OCI-LY7 (cell line): ENCODE measurements at regions not wholly inside any gene's neighbourhood (a gene's known extent, or its start where the extent isn't known, plus 50 kb on each side); places are given as distances from the start of the nearest gene placed in this dataset.

Experiments used
- BruUV-seq: library from RNA; stranded (reverse); fragments of 400-500 nt; replicated peaks from 2 replicates; lab custom pipeline; 2021; lab: Mats Ljungman, UMichigan
- CTCF ChIA-PET: fragments of 300-600 bp; sonication (Branson Sonifier 250); formaldehyde crosslinking; loops from one replicate; lab custom pipeline; 2022; ENCODE audit warnings: antibody characterized with exemption; ENCODE audit not compliant: unreplicated experiment; lab: Charles Lee
- POLR2A ChIA-PET: fragments of 300-600 bp; sonication (Branson Sonifier 250); formaldehyde crosslinking; loops from one replicate; lab custom pipeline; 2022; ENCODE audit warnings: antibody characterized with exemption; lab: Charles Lee
- DNase-seq: peaks from one replicate; pipeline ENCODE4 v3.0.0-alpha.2; 2015; ENCODE audit warnings: low spot score
- H2AFZ ChIP-seq: fragments of 200-600 bp; sonication (generic), shearing (Covaris generic); 2 replicates; pipeline ENCODE4 v1.6.1; 2014; ENCODE audit warnings: mild to moderate bottlenecking, antibody characterized with exemption, low read length, moderate library complexity
- H3K27ac ChIP-seq: fragments of 200-600 bp; sonication (generic); 2 replicates; pipeline ENCODE4 v1.5.1; 2014; ENCODE audit warnings: mixed run types, low read depth, mild to moderate bottlenecking, moderate library complexity, low read length, inconsistent platforms; ENCODE audit not compliant: poor library complexity, severe bottlenecking
- H3K36me3 ChIP-seq: fragments of 200-600 bp; sonication (generic); 2 replicates; pipeline ENCODE4 v1.6.1; 2014; ENCODE audit warnings: mild to moderate bottlenecking, antibody characterized with exemption, low read length, moderate library complexity, mixed read lengths; ENCODE audit not compliant: insufficient read depth
- H3K4me1 ChIP-seq: fragments of 200-600 bp; sonication (generic); 2 replicates; pipeline ENCODE4 v1.5.1; 2014; ENCODE audit warnings: mild to moderate bottlenecking, low read length; ENCODE audit not compliant: insufficient read depth, poor library complexity, severe bottlenecking
- H3K4me2 ChIP-seq: fragments of 200-600 bp; sonication (generic); 2 replicates; pipeline ENCODE4 v1.6.1; 2014; ENCODE audit warnings: mild to moderate bottlenecking, low read length
- H3K4me3 ChIP-seq: fragments of 200-600 bp; sonication (generic); 2 replicates; pipeline ENCODE4 v1.5.1; 2014; ENCODE audit warnings: mild to moderate bottlenecking, low read depth, low read length; ENCODE audit not compliant: poor library complexity, severe bottlenecking
- H3K79me2 ChIP-seq: fragments of 200-600 bp; sonication (generic); 2 replicates; pipeline ENCODE4 v1.6.1; 2016; ENCODE audit warnings: low read depth, mild to moderate bottlenecking, low read length, moderate library complexity, mixed read lengths; ENCODE audit not compliant: insufficient read depth
- H3K9me2 ChIP-seq: fragments of 200-600 bp; sonication (generic); 2 replicates; pipeline ENCODE4 v1.6.1; 2016; ENCODE audit warnings: mild to moderate bottlenecking, low read length, mixed read lengths; ENCODE audit not compliant: insufficient read depth
- H3K9me3 ChIP-seq: fragments of 200-600 bp; sonication (generic); 2 replicates; pipeline ENCODE4 v1.6.1; 2014; ENCODE audit warnings: mild to moderate bottlenecking, mixed run types, low read length, mixed read lengths
- H4K20me1 ChIP-seq: fragments of 200-600 bp; sonication (generic); 2 replicates; pipeline ENCODE4 v1.6.1; 2014; ENCODE audit warnings: mild to moderate bottlenecking, antibody characterized with exemption, low read length, moderate library complexity, mixed read lengths; ENCODE audit not compliant: insufficient read depth
- CTCF ChIP-seq: fragments of 200-600 bp; sonication (generic); conservative IDR thresholded peaks from 2 replicates; pipeline ENCODE4 v1.5.1; 2014; ENCODE audit warnings: mild to moderate bottlenecking, antibody characterized with exemption, low read length, moderate library complexity, mixed read lengths
- EZH2phosphoT487 ChIP-seq: fragments of 200-600 bp; sonication (generic); IDR thresholded peaks from 2 replicates; pipeline ENCODE4 v1.6.1; 2018; ENCODE audit warnings: low read depth, borderline replicate concordance, mild to moderate bottlenecking, mixed run types, antibody characterized with exemption, low read length, moderate library complexity, mixed read lengths
- intact Hi-C: fragments of 100-400 bp; cut with micrococcal nuclease; formaldehyde crosslinking; loops from one replicate; pipeline ENCODE4 v1.10.0; 2022; ENCODE audit not compliant: unreplicated experiment

- TF ChIP-seq CTCF (peak; percentile 67), EZH2phosphoT487 (no peak)
- Histone ChIP-seq H3K36me3 (no peaks in the 10 kb centered on the region), H4K20me1 (no peaks in the 10 kb centered on the region), H3K4me2 (no peak overlapping the region), H3K79me2 (no peaks in the 10 kb centered on the region), H3K27ac (no peak overlapping the region), H3K4me1 (no peaks in the 10 kb centered on the region), H3K9me3 (no peaks in the 10 kb centered on the region), H2AFZ (no peak overlapping the region), H3K9me2 (no peaks in the 10 kb centered on the region), H3K4me3 (no peak overlapping the region)
- intact Hi-C loops: no loop called here
- ChIA-PET CTCF (no interaction called here), POLR2A (no interaction called here)
- no TSS peak for BruUV-seq
- DNase-seq: peak; percentile 41
Measured at GRCh38 chr3:186464424-186465093, 79.6 kb downstream of the CRYGS start.

GRCh38 chr3:186461141-186461540, 83.0 kb downstream of the CRYGS start:
- Histone ChIP-seq H3K9me2 (no peaks in the 10 kb centered on the region), H3K27ac (no peak overlapping the region), H3K79me2 (no peaks in the 10 kb centered on the region), H3K4me3 (no peak overlapping the region), H3K4me1 (no peaks in the 10 kb centered on the region), H3K4me2 (no peak overlapping the region), H3K36me3 (no peaks in the 10 kb centered on the region), H3K9me3 (no peaks in the 10 kb centered on the region), H2AFZ (no peak overlapping the region), H4K20me1 (no peaks in the 10 kb centered on the region)
- TF ChIP-seq CTCF (no peak), EZH2phosphoT487 (no peak)
- CTCF ChIA-PET: no interaction called here
- intact Hi-C loops: no loop called here
- DNase-seq: no peak
- no TSS peak for BruUV-seq
- POLR2A ChIA-PET: interaction anchor here (0.9 kb wide), 1 partner anchor 42 kb away, joined by 3 read pairs; no protein-coding TSS in a partner anchor

- H3K4me2 ChIP-seq: no peak overlapping the region
- no peak overlapping the region for H2AFZ ChIP-seq
- BruUV-seq: no TSS peak
- H3K9me3 ChIP-seq: no peaks in the 10 kb centered on the region
- H3K36me3 ChIP-seq: no peaks in the 10 kb centered on the region
- H3K27ac ChIP-seq: no peak overlapping the region
- DNase-seq: no peak
- H4K20me1 ChIP-seq: no peaks in the 10 kb centered on the region
- no peak overlapping the region for H3K4me3 ChIP-seq
- ChIA-PET POLR2A (interaction anchor here (1.0 kb wide), 1 partner anchor 70 kb away, joined by 3 read pairs; no protein-coding TSS in a partner anchor), CTCF (no interaction called here)
- H3K4me1 ChIP-seq: no peaks in the 10 kb centered on the region
- intact Hi-C loops: no loop called here
- H3K9me2 ChIP-seq: no peaks in the 10 kb centered on the region
- H3K79me2 ChIP-seq: no peaks in the 10 kb centered on the region
- TF ChIP-seq EZH2phosphoT487: no peak
- TF ChIP-seq CTCF: no peak
Measured at GRCh38 chr3:186459108-186459467, 85.1 kb downstream of the CRYGS start.
